ENCODE measurements at regions not wholly inside any gene's neighbourhood (a gene's known extent, or its start where the extent isn't known, plus 50 kb on each side); places are given as distances from the start of the nearest gene placed in this dataset.

DNA sequence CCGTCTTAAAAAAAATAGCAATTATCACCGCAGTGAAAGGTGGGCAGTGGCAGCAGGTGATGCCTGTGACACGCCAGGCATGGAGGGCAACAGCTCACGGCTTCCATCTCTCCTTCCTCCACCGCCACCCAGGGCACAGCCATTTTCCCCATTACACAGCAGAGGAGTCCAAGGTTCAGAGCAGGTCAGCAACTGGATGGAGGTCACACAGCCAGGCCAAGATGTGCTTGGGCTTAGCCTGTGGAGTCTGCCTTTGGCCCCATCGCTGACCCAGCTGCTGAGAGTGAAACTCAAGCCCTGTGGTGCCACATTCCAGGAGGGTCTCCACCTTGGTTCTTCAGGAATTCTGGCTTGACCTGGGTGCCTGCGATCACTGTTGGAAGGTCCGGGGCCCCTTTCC is 411.1 kb downstream of the SHANK2 start:
- ATAC-seq (replicated peaks) (no peak), DNase-seq (no peak)
- Mint-ChIP-seq H3K4me3 (no peak overlapping the region), H3K27ac (no peak overlapping the region), H3K27me3 (peaks cover 12 to 18% of the 10 kb centered on the region in 2 donors), H3K9me3 (peaks cover 7 to 8% of the 10 kb centered on the region in 2 donors), H3K4me1 (no peaks in the 10 kb centered on the region), H3K36me3 (no peaks in the 10 kb centered on the region)

DNA sequence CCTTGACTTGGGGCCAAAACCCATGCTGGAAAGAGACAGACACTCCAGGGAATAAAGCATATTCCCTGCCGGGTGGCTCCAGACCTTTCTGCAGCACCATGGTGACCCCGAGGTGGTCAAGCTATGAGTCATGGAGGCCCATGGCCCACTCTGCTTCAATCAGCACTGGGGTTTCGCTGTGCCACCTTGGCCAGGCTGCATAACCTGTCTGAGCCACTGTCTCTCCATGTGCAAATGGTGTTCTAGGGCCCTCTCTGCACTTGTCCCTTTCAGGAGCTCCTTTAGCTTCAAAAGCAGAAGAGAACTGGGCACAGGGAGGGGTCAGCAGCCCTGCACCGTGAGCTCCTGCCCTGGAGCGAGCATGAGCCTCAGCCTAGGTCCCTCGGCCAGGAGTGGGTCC is 410.1 kb downstream of the SHANK2 start:
- no peak for DNase-seq
- Mint-ChIP-seq H3K27me3 (peaks cover 12 to 18% of the 10 kb centered on the region in 2 donors), H3K36me3 (no peaks in the 10 kb centered on the region), H3K27ac (no peak overlapping the region), H3K4me1 (no peaks in the 10 kb centered on the region), H3K9me3 (peaks cover 7 to 8% of the 10 kb centered on the region in 2 donors), H3K4me3 (no peak overlapping the region)
- ATAC-seq (replicated peaks): no peak

DNA sequence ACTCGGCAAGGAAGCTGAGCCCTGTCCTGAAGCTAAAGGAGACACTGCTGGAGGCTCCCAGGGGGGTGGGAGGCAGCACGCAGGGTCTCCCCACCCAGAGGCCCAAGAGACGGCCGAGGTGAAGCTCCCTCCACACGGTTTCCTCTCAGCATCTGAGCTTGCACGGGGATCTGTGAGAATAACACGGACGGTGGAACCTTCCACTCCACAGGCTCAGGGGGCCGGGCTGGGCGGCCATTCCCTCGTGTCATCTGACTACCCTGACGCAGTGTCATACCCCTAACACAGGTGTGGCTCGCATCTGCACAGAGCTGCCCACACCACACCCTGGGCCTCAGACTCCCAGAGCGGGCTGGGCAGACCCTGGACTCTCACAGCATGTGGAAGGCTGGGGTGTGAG is 409.7 kb downstream of the SHANK2 start:
- H3K27me3 Mint-ChIP-seq: peaks cover 12 to 18% of the 10 kb centered on the region in 2 donors
- no peak overlapping the region for H3K4me3 Mint-ChIP-seq
- H3K9me3 Mint-ChIP-seq: peaks cover 7 to 8% of the 10 kb centered on the region in 2 donors
- DNase-seq (no peak), ATAC-seq (replicated peaks) (no peak)
- no peaks in the 10 kb centered on the region for H3K36me3 Mint-ChIP-seq
- H3K4me1 Mint-ChIP-seq: no peaks in the 10 kb centered on the region
- no peak overlapping the region for H3K27ac Mint-ChIP-seq

DNA sequence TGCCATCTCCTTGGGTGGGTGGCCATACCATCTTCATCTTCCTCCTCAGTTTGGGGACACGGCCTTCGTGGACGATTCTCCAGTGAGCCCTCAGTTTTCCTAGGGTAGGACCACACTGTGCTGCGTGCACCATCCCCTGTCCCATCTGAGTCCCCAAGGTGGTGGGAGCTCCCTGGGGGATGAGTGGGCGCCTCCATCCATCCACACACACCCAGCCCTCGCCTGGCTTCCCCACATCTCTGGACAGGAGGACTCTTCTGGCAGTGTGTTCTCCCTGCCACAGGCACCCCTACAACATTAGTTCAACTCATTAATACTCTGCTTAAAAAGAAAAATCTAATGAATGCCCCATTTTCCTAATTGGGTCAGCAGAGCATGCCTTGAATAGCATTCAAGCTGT is 408.5 kb downstream of the SHANK2 start:
- H3K27ac Mint-ChIP-seq: no peak overlapping the region
- H3K9me3 Mint-ChIP-seq: no peaks in the 10 kb centered on the region
- H3K36me3 Mint-ChIP-seq: no peaks in the 10 kb centered on the region
- H3K4me3 Mint-ChIP-seq: no peak overlapping the region
- DNase-seq (no peak), ATAC-seq (replicated peaks) (no peak)
- no peaks in the 10 kb centered on the region for H3K4me1 Mint-ChIP-seq
- peaks cover 12 to 18% of the 10 kb centered on the region in 2 donors for H3K27me3 Mint-ChIP-seq

DNA sequence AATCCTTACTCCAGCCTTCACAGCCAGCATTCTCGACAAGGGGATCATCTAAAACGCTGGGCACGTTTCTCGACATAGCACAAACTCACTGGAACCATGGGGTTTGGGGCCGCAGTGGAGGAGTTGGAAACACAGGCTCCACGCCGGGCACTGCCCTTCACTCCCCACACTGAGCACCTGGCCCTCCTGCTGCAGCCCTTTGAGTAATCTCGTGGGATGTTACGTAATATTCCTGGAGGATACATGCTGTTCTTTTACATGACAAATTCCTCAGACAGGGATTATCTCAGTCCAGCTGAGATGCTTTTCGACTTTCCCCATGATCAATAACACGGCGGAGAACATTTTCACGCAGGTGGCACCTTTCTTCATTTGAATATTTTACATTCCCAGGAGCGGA is 408.0 kb downstream of the SHANK2 start:
- Mint-ChIP-seq H3K27ac (no peak overlapping the region), H3K9me3 (no peaks in the 10 kb centered on the region), H3K4me1 (no peaks in the 10 kb centered on the region), H3K27me3 (peaks cover 12 to 18% of the 10 kb centered on the region in 2 donors), H3K4me3 (no peak overlapping the region), H3K36me3 (no peaks in the 10 kb centered on the region)
- DNase-seq (no peak), ATAC-seq (replicated peaks) (no peak)

DNA sequence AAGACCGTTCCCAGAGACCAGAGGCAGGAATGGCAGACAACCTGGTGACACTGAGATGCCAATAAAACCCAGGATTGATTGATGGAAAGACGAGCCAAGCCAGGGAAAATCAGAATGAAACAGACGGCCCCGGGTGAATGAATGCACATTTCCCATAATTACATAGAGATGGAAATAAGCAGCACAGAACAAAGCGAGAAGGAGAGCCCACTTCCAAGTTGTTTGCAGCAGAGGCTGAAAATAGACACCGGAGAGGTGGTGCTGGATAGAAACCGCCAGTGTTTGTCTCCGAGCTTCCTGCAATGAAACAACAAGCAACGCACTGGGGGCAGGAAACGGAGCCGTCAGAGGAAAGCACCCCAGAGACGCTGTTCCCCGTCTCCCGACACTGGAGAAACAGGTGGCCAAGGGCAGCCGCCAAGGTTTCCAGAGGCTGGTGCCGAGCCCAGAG is 406.8 kb downstream of the SHANK2 start:
- H3K27me3 Mint-ChIP-seq: peaks cover 12 to 18% of the 10 kb centered on the region in 2 donors
- no peaks in the 10 kb centered on the region for H3K4me1 Mint-ChIP-seq
- no peak for ATAC-seq (replicated peaks)
- no peak overlapping the region for H3K27ac Mint-ChIP-seq
- DNase-seq: no peak
- H3K9me3 Mint-ChIP-seq: peaks cover 2 to 4% of the 10 kb centered on the region in 2 donors
- no peaks in the 10 kb centered on the region for H3K36me3 Mint-ChIP-seq
- H3K4me3 Mint-ChIP-seq: no peak overlapping the region

DNA sequence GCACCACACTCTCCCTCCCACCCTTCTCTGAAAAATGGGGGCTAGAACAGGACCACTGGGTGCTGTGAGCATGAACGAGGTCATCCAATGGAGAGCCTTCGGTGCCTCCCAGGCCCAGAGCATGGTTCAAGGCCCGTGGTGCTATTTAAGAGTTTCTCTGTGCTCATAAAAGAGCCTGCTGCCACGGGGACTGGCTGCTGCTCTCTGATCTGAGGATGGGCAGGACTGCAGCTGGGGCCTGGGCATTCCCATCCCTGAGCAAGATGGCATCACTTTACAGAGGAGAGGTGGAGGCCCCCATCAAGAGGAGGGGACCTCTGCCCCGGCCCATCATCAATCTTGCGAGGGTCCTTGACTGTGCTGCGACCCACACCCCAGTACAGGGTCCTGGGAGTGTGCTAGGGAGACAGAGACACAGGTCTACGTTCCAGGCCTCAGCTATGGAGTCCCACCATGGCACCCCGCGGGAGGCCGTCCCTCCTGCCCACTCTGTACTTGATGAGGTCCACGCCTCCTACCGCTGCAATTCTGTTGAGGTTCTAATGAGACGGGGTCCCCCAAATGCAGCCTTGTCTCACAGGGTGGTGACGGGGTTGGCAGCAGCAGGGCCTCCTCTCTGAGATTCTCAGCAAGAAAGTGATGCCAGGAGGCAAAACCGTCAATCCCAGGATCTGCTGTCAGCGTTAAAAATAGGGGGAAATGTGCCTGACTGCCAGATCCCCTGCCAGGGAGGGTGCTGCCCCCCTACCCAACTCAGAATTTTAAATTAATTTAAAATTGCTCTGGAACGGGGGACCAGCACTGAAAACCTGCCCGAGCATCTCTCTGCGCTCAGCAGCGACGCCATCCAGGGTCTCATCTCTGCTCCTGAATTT is 405.4 kb downstream of the SHANK2 start:
- no peak overlapping the region for H3K4me3 Mint-ChIP-seq
- ATAC-seq (replicated peaks) (no peak), DNase-seq (no peak)
- H3K9me3 Mint-ChIP-seq: peaks cover 2 to 4% of the 10 kb centered on the region in 2 donors
- H3K4me1 Mint-ChIP-seq: no peaks in the 10 kb centered on the region
- no peaks in the 10 kb centered on the region for H3K36me3 Mint-ChIP-seq
- H3K27me3 Mint-ChIP-seq: peaks cover 12 to 13% of the 10 kb centered on the region in 2 donors
- H3K27ac Mint-ChIP-seq: no peak overlapping the region

DNA sequence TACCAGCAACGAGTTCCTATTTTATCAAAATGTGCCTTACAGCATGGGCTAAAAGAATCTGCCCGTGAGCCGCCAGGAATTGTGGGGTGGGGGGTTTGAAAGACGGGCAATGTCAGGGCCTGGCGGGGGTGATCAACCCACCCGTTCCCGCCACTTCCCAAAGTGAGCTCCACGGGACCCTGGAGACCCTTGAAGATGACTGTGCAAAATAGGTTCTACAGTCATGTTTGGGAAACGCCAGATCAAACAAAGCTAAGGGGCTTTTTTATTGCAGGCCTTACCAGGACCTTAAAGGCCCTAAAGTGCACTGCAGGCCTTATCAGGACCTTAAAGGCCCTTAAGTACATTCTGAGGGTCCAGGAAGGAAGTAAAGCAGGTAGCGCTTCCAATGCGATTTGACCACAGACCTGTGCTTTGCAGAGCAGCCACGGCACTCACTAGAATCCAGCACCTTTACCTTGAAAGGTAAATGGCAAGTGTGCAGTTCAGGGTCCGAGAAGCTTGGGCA is 404.1 kb downstream of the SHANK2 start:
- Mint-ChIP-seq H3K27me3 (peaks cover 10 to 12% of the 10 kb centered on the region in 2 donors), H3K4me1 (no peaks in the 10 kb centered on the region), H3K27ac (no peak overlapping the region), H3K9me3 (peaks cover 2 to 4% of the 10 kb centered on the region in 2 donors), H3K4me3 (no peak overlapping the region), H3K36me3 (no peaks in the 10 kb centered on the region)
- ATAC-seq (replicated peaks) (no peak), DNase-seq (no peak)

DNA sequence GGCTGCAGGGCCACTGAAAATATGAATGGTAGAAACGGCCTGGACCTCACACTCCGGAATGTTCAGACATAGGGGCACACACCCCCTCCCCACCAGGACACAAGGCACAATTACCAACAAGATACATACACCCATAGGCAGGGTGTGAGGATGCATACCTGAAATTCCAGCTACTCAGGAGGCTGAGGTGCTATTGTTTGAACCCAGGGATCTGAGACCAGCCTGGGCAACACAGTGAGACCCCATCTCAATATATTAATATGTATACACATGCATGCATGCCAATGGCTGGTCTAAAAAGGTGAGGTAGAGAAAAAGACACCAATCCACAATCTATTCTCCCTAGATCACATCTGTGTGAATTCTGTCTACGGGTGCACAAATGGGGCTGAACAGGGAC is 403.3 kb downstream of the SHANK2 start:
- Mint-ChIP-seq H3K27me3 (peaks cover 8% of the 10 kb centered on the region in 2 donors), H3K36me3 (no peaks in the 10 kb centered on the region), H3K4me3 (no peak overlapping the region), H3K27ac (no peak overlapping the region), H3K9me3 (peaks cover 2 to 4% of the 10 kb centered on the region in 2 donors), H3K4me1 (no peaks in the 10 kb centered on the region)
- no peak for ATAC-seq (replicated peaks)
- no peak for DNase-seq

DNA sequence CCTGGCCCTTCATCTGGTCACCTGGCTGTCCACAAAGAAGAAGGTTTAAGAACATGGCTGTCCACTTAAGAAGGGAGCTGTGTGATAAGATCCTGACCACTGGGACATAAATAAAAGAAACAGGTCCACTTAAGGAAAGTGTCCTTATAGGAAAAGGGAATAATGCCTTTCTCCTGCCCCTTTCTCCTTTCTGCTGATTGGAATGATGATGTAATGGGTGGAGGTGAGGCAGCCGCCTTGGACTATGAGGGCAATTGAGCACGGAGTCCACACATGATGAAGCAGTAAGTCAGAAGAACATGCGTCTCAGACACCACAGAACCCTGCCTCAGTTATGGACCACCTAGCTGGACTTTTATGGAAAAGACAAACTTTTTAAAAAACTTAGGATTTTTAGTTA is 401.1 kb downstream of the SHANK2 start:
- Mint-ChIP-seq H3K36me3 (no peaks in the 10 kb centered on the region), H3K27ac (no peak overlapping the region), H3K27me3 (peaks cover 4 to 13% of the 10 kb centered on the region in 2 donors), H3K4me3 (no peak overlapping the region), H3K4me1 (no peaks in the 10 kb centered on the region), H3K9me3 (peaks cover 9 to 13% of the 10 kb centered on the region in 2 donors)
- DNase-seq (no peak), ATAC-seq (replicated peaks) (no peak)

DNA sequence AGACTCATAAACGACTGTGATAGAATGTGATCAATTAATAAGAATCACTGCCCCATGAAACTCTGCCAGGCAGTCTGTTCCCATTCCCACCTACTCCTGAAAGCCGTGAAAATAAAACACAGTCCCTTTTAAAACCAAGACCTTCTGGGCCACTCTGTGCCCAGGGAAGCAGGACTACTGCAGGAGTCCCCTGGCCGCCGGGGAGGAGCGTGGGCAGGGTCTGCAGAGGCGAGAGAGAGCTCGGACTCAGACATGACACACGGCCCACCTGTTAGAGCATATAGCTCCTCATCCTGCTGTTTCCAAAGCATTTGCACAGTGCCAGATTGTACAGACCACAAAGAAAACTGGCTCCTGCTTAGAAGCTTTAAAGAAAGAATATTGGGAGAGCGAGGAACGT is 400.5 kb downstream of the SHANK2 start:
- DNase-seq: no peak
- Mint-ChIP-seq H3K4me1 (no peaks in the 10 kb centered on the region), H3K36me3 (no peaks in the 10 kb centered on the region), H3K4me3 (no peak overlapping the region), H3K27me3 (peaks cover 10 to 14% of the 10 kb centered on the region in 2 donors), H3K9me3 (peaks cover 9 to 13% of the 10 kb centered on the region in 2 donors), H3K27ac (no peak overlapping the region)
- ATAC-seq (replicated peaks): no peak

DNA sequence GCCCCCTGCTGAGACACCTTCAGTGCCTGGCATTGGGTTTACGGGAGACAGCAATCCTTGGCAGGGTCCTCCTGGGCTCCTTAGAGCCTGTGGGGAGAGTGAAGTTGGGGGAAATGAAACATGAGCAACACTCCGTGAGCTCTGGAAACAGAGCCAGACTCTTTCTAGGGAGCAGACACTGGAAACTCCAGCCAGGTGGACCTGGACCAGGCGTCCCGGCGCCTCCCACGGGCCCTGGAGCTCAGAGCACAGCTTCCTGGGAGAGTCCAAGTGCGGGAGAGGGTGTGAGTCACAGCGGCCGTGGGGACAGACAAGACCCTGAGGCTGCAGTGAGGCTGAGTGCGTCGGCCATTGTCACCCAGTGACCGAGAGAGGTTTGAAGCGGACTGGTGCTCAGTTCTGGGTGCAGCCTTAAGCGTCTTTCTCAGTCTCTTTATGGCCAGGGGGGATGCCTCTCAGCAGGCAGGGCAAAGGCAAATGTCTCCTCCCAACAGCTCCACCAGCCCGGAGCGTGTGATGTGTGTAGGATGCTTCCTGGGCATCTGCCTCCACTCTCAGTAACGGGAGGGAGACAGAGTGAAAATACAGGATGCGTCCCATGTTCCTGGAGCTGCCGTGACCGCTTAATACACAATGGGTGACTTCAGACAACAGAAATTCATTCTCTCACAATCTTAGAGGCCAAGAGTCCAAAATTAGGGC is 399.2 kb downstream of the SHANK2 start:
- no peak overlapping the region for H3K4me3 Mint-ChIP-seq
- ATAC-seq (replicated peaks) (no peak), DNase-seq (no peak)
- H3K9me3 Mint-ChIP-seq: peaks cover 9 to 13% of the 10 kb centered on the region in 2 donors
- no peak overlapping the region for H3K27ac Mint-ChIP-seq
- H3K27me3 Mint-ChIP-seq: peaks cover 12 to 14% of the 10 kb centered on the region in 2 donors
- H3K36me3 Mint-ChIP-seq: no peaks in the 10 kb centered on the region
- H3K4me1 Mint-ChIP-seq: no peaks in the 10 kb centered on the region

DNA sequence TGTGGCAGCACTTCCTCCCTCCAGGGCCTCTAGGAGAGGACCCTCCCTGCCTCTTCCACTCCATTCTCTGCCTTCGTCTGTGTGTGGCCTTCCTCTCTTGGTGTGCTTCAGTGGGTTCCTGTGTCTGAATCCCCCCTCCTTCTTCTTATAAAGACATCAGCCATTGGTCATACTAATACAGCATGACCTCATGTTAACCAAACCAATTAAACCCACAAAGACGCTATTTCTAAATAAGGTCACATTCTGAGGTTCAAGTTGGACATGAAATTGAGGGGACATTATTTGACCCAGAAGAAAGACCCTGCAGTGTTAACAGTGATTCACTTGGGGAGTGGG is 398.6 kb downstream of the SHANK2 start:
- H3K9me3 Mint-ChIP-seq: peaks cover 9 to 13% of the 10 kb centered on the region in 2 donors
- H3K27ac Mint-ChIP-seq: no peak overlapping the region
- no peaks in the 10 kb centered on the region for H3K4me1 Mint-ChIP-seq
- no peak for ATAC-seq (replicated peaks)
- no peaks in the 10 kb centered on the region for H3K36me3 Mint-ChIP-seq
- H3K27me3 Mint-ChIP-seq: peaks cover 12 to 14% of the 10 kb centered on the region in 2 donors
- no peak for DNase-seq
- H3K4me3 Mint-ChIP-seq: no peak overlapping the region

DNA sequence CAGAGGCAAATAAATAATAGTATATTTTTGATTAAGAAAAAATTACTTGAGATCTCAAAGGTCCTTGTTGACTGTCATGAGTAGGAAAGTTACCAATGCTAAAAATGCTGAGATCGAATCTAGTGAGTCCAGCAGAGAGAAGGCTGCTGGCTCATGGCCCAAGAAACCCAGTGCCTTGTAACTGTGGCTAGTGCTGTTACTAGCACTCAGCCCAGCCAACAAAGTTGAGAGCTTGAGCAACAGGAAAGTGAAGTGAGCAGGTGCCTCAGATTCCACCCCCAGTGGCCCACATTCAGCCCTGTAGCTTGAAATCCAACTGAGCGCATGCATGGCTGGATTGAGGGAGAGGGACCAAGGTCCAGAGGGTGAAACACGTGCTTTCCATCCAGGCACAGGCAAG is 398.2 kb downstream of the SHANK2 start:
- Mint-ChIP-seq H3K4me3 (no peak overlapping the region), H3K27ac (no peak overlapping the region), H3K4me1 (no peaks in the 10 kb centered on the region), H3K27me3 (peaks cover 14 to 17% of the 10 kb centered on the region in 2 donors), H3K36me3 (no peaks in the 10 kb centered on the region), H3K9me3 (peaks cover 11 to 17% of the 10 kb centered on the region in 2 donors)
- DNase-seq (no peak), ATAC-seq (replicated peaks) (no peak)

Data from stimulated activated naive B cell treated with anti-CD40 and anti-IgM and Interleukin-4, amounts not matched to agents 10 μg/mL and 1 μg/mL and 100 μg/mL, for 72 hours (primary cell).